OCI-LY1 (cell line): ENCODE measurements at regions not wholly inside any gene's neighbourhood (a gene's known extent, or its start where the extent isn't known, plus 50 kb on each side); places are given as distances from the start of the nearest gene placed in this dataset.
A peak's percentile ranks its signal among the peaks of the same experiment; 100 is the strongest.

ENCODE experiments used
- H2AFZ ChIP-seq: fragments of 200-600 bp; sonication (generic), shearing (Covaris generic); 2 replicates; pipeline ENCODE4 v1.6.0; 2014; ENCODE audit warnings: antibody characterized with exemption, mild to moderate bottlenecking, low read length
- H3F3A ChIP-seq: fragments of 200-600 bp; sonication (generic), shearing (Covaris generic); 2 replicates; pipeline ENCODE4 v1.6.0; 2014; ENCODE audit warnings: mild to moderate bottlenecking, antibody characterized with exemption, low read length, moderate library complexity; ENCODE audit not compliant: insufficient read depth
- H3K27ac ChIP-seq: fragments of 200-600 bp; sonication (generic); 2 replicates; pipeline ENCODE4 v1.5.1; 2014; ENCODE audit warnings: low read length, mixed run types, mild to moderate bottlenecking, low read depth; ENCODE audit not compliant: poor library complexity, severe bottlenecking
- H3K27me3 ChIP-seq: fragments of 200-600 bp; sonication (generic); 2 replicates; pipeline ENCODE4 v1.6.0; 2014; ENCODE audit warnings: antibody characterized with exemption, mild to moderate bottlenecking, low read length, moderate library complexity; ENCODE audit not compliant: insufficient read depth
- H3K36me3 ChIP-seq: fragments of 200-600 bp; sonication (generic); 2 replicates; pipeline ENCODE4 v1.6.1; 2014; ENCODE audit warnings: mild to moderate bottlenecking, antibody characterized with exemption, low read length, moderate library complexity, mixed read lengths; ENCODE audit not compliant: insufficient read depth
- H3K4me1 ChIP-seq: fragments of 200-600 bp; sonication (generic); 2 replicates; pipeline ENCODE4 v1.5.1; 2014; ENCODE audit warnings: mild to moderate bottlenecking, low read length, moderate library complexity; ENCODE audit not compliant: insufficient read depth, severe bottlenecking
- H3K4me2 ChIP-seq: fragments of 200-600 bp; sonication (generic), shearing (Covaris generic); 2 replicates; pipeline ENCODE4 v1.6.1; 2014; ENCODE audit warnings: low read length
- H3K4me3 ChIP-seq: fragments of 200-600 bp; sonication (generic); 2 replicates; pipeline ENCODE4 v1.5.1; 2014; ENCODE audit warnings: low read length, low read depth, mild to moderate bottlenecking, mixed read lengths; ENCODE audit not compliant: poor library complexity, severe bottlenecking
- H3K79me2 ChIP-seq: fragments of 200-600 bp; shearing (Covaris generic); 2 replicates; pipeline ENCODE4 v1.6.1; 2016; ENCODE audit warnings: mixed run types, low read length, mixed read lengths; ENCODE audit not compliant: insufficient read depth
- H3K9ac ChIP-seq: fragments of 200-600 bp; sonication (generic), shearing (Covaris generic); 2 replicates; pipeline ENCODE4 v1.6.1; 2014; ENCODE audit warnings: mild to moderate bottlenecking, low read length, mixed read lengths
- H3K9me2 ChIP-seq: fragments of 200-600 bp; sonication (generic), shearing (Covaris generic); 2 replicates; pipeline ENCODE4 v1.6.1; 2014; ENCODE audit warnings: low read depth, mild to moderate bottlenecking, low read length, mixed read lengths
- H3K9me3 ChIP-seq: fragments of 200-600 bp; shearing (Covaris generic); 2 replicates; pipeline ENCODE4 v1.6.1; 2014; ENCODE audit warnings: low read length, mixed read lengths
- H4K20me1 ChIP-seq: fragments of 200-600 bp; sonication (generic), shearing (Covaris generic); 2 replicates; pipeline ENCODE4 v1.6.0; 2016; ENCODE audit warnings: mild to moderate bottlenecking, low read length; ENCODE audit not compliant: insufficient read depth
- CTCF ChIP-seq: fragments of 200-600 bp; sonication (generic), shearing (Covaris generic); IDR thresholded peaks from 2 replicates; pipeline ENCODE4 v1.5.1; 2017; ENCODE audit warnings: mild to moderate bottlenecking, antibody characterized with exemption, low read length, moderate library complexity, mixed read lengths
- EZH2 ChIP-seq: fragments of 200-600 bp; sonication (generic), shearing (Covaris generic); IDR thresholded peaks from 2 replicates; pipeline ENCODE4 v1.8.0; 2017; ENCODE audit warnings: borderline replicate concordance, mixed run types, mild to moderate bottlenecking, antibody characterized with exemption, low read length, moderate library complexity, mixed read lengths

GRCh38 chr3:102178817-102179216 is 256.0 kb upstream of the ZPLD1 start:
- no peak for TF ChIP-seq CTCF
- TF ChIP-seq EZH2 = no peak
- Histone ChIP-seq H3K27me3 (no peaks in the 10 kb centered on the region), H3K9ac (no peak overlapping the region), H3K36me3 (no peaks in the 10 kb centered on the region), H3K9me3 (no peaks in the 10 kb centered on the region), H3F3A (no peaks in the 10 kb centered on the region), H3K4me1 (peaks cover 17% of the 10 kb centered on the region), H3K9me2 (no peaks in the 10 kb centered on the region), H3K4me3 (no peak overlapping the region), H3K79me2 (no peaks in the 10 kb centered on the region), H2AFZ (no peak overlapping the region), H3K27ac (no peak overlapping the region), H3K4me2 (no peak overlapping the region), H4K20me1 (no peaks in the 10 kb centered on the region)

- Histone ChIP-seq H3K4me3 (no peak overlapping the region), H2AFZ (peak overlapping the region; percentile 44; the same call in 1 of the 2 replicates), H3F3A (no peaks in the 10 kb centered on the region), H4K20me1 (no peaks in the 10 kb centered on the region), H3K27ac (no peak overlapping the region), H3K36me3 (no peaks in the 10 kb centered on the region), H3K27me3 (no peaks in the 10 kb centered on the region), H3K4me1 (peaks cover 17% of the 10 kb centered on the region), H3K79me2 (no peaks in the 10 kb centered on the region), H3K4me2 (peak overlapping the region; percentile 14; the same call in 1 of the 2 replicates), H3K9me3 (no peaks in the 10 kb centered on the region), H3K9ac (0 out of 2 replicates have a peak overlapping the region, but pooled peaks have one; percentile 4), H3K9me2 (no peaks in the 10 kb centered on the region)
- TF ChIP-seq CTCF (no peak), EZH2 (no peak)
Observed at GRCh38 chr3:102179326-102180177, 255.3 kb upstream of the ZPLD1 start.

- H3K9me2 ChIP-seq = no peaks in the 10 kb centered on the region
- H3K9ac ChIP-seq = 0 out of 2 replicates have a peak overlapping the region, but pooled peaks have one; percentile 4
Observed at GRCh38 chr3:102180280-102180931, 254.4 kb upstream of the ZPLD1 start.

More at GRCh38 chr3:102180280-102180931, 254.4 kb upstream of the ZPLD1 start:
- Histone ChIP-seq H3K4me3 (no peak overlapping the region), H3K27me3 (no peaks in the 10 kb centered on the region), H3K27ac (no peak overlapping the region), H3K9me3 (no peaks in the 10 kb centered on the region), H2AFZ (peak overlapping the region; percentile 44; the same call in 1 of the 2 replicates), H3K4me1 (peaks cover 17% of the 10 kb centered on the region), H4K20me1 (no peaks in the 10 kb centered on the region), H3F3A (no peaks in the 10 kb centered on the region), H3K4me2 (peak overlapping the region; percentile 14; the same call in 1 of the 2 replicates), H3K36me3 (no peaks in the 10 kb centered on the region), H3K79me2 (no peaks in the 10 kb centered on the region)
- TF ChIP-seq CTCF (no peak), EZH2 (no peak)
